ENCODE measurements at regions not wholly inside any gene's neighbourhood (a gene's known extent, or its start where the extent isn't known, plus 50 kb on each side); places are given as distances from the start of the nearest gene placed in this dataset.

DNA sequence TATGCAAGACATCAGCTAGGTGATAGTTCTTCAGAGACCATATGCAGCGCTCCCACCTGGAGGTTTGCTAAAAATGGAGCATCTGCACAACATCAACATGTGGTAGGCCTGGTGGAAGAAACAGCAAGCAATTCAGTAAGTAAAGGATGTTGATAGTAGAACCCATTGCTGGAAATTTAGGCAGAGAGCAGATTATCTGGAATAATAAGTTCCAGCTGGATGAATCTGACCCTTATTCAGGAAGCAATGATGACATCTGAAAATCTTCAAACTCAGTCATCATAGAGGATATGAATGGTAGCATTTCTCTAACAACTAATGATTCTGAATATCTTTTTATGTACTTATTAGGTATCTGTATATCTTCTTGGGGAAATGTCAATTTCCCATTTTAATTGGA, 225.2 kb upstream of the ANO3 start:
- DNase-seq (ENCODE audit: low read depth, low spot score) (no peak), ATAC-seq (no peak)
- TF ChIP-seq TCF7L2 (IDR thresholded peaks at IDR 0.05; ENCODE audit: low read depth, low read length), result no peak
- no peak for TF ChIP-seq POLR2AphosphoS5 (IDR thresholded peaks at IDR 0.05; ENCODE audit: low read depth, low read length)
- no peak for TF ChIP-seq SIN3A (IDR thresholded peaks at IDR 0.05; ENCODE audit: borderline replicate concordance, insufficient read depth, low read depth, low read length)
- TF ChIP-seq, protein P1, sequence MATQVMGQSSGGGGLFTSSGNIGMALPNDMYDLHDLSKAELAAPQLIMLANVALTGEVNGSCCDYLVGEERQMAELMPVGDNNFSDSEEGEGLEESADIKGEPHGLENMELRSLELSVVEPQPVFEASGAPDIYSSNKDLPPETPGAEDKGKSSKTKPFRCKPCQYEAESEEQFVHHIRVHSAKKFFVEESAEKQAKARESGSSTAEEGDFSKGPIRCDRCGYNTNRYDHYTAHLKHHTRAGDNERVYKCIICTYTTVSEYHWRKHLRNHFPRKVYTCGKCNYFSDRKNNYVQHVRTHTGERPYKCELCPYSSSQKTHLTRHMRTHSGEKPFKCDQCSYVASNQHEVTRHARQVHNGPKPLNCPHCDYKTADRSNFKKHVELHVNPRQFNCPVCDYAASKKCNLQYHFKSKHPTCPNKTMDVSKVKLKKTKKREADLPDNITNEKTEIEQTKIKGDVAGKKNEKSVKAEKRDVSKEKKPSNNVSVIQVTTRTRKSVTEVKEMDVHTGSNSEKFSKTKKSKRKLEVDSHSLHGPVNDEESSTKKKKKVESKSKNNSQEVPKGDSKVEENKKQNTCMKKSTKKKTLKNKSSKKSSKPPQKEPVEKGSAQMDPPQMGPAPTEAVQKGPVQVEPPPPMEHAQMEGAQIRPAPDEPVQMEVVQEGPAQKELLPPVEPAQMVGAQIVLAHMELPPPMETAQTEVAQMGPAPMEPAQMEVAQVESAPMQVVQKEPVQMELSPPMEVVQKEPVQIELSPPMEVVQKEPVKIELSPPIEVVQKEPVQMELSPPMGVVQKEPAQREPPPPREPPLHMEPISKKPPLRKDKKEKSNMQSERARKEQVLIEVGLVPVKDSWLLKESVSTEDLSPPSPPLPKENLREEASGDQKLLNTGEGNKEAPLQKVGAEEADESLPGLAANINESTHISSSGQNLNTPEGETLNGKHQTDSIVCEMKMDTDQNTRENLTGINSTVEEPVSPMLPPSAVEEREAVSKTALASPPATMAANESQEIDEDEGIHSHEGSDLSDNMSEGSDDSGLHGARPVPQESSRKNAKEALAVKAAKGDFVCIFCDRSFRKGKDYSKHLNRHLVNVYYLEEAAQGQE (IDR thresholded peaks at IDR 0.05; ENCODE audit: insufficient read depth in 1 of 2, low read depth in 2 of 2, low read length in 1 of 2), result no peak
- TF ChIP-seq, protein P2, sequence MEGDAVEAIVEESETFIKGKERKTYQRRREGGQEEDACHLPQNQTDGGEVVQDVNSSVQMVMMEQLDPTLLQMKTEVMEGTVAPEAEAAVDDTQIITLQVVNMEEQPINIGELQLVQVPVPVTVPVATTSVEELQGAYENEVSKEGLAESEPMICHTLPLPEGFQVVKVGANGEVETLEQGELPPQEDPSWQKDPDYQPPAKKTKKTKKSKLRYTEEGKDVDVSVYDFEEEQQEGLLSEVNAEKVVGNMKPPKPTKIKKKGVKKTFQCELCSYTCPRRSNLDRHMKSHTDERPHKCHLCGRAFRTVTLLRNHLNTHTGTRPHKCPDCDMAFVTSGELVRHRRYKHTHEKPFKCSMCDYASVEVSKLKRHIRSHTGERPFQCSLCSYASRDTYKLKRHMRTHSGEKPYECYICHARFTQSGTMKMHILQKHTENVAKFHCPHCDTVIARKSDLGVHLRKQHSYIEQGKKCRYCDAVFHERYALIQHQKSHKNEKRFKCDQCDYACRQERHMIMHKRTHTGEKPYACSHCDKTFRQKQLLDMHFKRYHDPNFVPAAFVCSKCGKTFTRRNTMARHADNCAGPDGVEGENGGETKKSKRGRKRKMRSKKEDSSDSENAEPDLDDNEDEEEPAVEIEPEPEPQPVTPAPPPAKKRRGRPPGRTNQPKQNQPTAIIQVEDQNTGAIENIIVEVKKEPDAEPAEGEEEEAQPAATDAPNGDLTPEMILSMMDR (IDR thresholded peaks at IDR 0.05), result no peak
- intact Hi-C loops (cut with micrococcal nuclease; ENCODE audit: unreplicated experiment), result no loop called here
- Histone ChIP-seq H3K27me3 (ENCODE audit: control insufficient read depth, insufficient read depth, low read length) (no peaks in the 10 kb centered on the region), H3K36me3 (ENCODE audit: control insufficient read depth, insufficient read depth, low read length) (no peaks in the 10 kb centered on the region), H3K27ac (ENCODE audit: low read length) (no peak overlapping the region), H3K4me3 (ENCODE audit: low read depth in 2 of 2, low read length in 2 of 2) (no peak overlapping the region), H3K4me1 (ENCODE audit: control insufficient read depth, insufficient read depth, low read length) (no peaks in the 10 kb centered on the region), H3K9me3 (ENCODE audit: control insufficient read depth, insufficient read depth, low read depth, low read length) (no peaks in the 10 kb centered on the region; the same call in 1 of the 2 replicates)
- no TSS peak for BruUV-seq (replicated peaks)
- CTCF ChIA-PET, result no interaction called here
- in situ Hi-C loops (cut with HindIII; ENCODE audit: low pct_unique_long_range_greater_than_20kb, low sequenced_read_pairs), result no loop called here
- POLR2A ChIA-PET, result interaction anchor here (0.6 kb wide), 1 partner anchor 1301 kb away, joined by 3 read pairs; no protein-coding TSS in a partner anchor

DNA sequence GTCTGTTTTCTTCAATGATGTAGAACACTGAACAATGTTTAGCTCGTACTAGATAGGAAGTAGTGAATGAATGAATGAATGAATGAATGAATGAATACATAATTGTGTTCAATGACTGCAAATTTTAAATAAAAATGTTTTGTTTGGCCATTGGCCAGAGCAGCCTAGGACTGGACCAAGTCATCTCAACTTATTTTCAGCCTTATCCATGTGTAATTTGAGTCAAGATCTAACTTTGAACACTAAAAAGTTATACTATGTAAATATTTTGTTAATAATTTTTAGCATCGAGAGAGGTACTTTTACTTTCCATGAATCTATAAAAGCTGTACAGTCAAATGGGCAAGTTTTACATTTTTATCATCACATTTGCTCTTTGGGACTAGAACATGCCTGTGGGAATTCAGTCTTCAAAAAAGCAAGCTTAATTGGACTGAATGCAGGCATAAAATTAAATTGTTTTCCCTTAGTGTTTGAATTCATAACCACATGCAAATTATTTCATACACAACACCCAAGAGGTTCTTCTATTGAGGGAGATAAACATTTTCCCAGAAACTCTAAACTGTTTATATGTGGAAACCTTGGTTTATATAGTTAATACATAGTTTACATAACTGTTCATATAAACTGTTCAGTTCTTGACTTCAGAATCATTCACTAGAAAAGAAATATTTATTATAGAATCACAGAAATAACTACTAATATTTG, 222.1 kb upstream of the ANO3 start:
- Histone ChIP-seq H3K4me3 (ENCODE audit: low read depth in 2 of 2, low read length in 2 of 2) (no peak overlapping the region), H3K27me3 (ENCODE audit: control insufficient read depth, insufficient read depth, low read length) (no peaks in the 10 kb centered on the region), H3K4me1 (ENCODE audit: control insufficient read depth, insufficient read depth, low read length) (no peaks in the 10 kb centered on the region), H3K36me3 (ENCODE audit: control insufficient read depth, insufficient read depth, low read length) (no peaks in the 10 kb centered on the region), H3K9me3 (ENCODE audit: control insufficient read depth, insufficient read depth, low read depth, low read length) (no peaks in the 10 kb centered on the region; the same call in 1 of the 2 replicates), H3K27ac (ENCODE audit: low read length) (no peak overlapping the region)
- intact Hi-C loops (cut with micrococcal nuclease; ENCODE audit: unreplicated experiment), result no loop called here
- no peak for DNase-seq (ENCODE audit: low read depth, low spot score)
- POLR2A ChIA-PET, result no interaction called here
- in situ Hi-C loops (cut with HindIII; ENCODE audit: low pct_unique_long_range_greater_than_20kb, low sequenced_read_pairs), result no loop called here
- BruUV-seq (replicated peaks), result no TSS peak
- CTCF ChIA-PET, result no interaction called here
- TF ChIP-seq, protein P2 (IDR thresholded peaks at IDR 0.05), result no peak
- TF ChIP-seq TCF7L2 (IDR thresholded peaks at IDR 0.05; ENCODE audit: low read depth, low read length), result no peak
- TF ChIP-seq SIN3A (IDR thresholded peaks at IDR 0.05; ENCODE audit: borderline replicate concordance, insufficient read depth, low read depth, low read length), result no peak
- TF ChIP-seq, protein P1 (IDR thresholded peaks at IDR 0.05; ENCODE audit: insufficient read depth in 1 of 2, low read depth in 2 of 2, low read length in 1 of 2), result no peak
- no peak for TF ChIP-seq POLR2AphosphoS5 (IDR thresholded peaks at IDR 0.05; ENCODE audit: low read depth, low read length)
- no peak for ATAC-seq
